Thoracic aorta (tissue), 2 donors: ENCODE measurements at regions not wholly inside any gene's neighbourhood (a gene's known extent, or its start where the extent isn't known, plus 50 kb on each side); places are given as distances from the start of the nearest gene placed in this dataset.

Source experiments
- ATAC-seq: fragments of 150-250 bp; one replicate; pipeline ENCODE4 v1.8.0; 2017; ENCODE audit warnings: low read depth; ENCODE audit not compliant: insufficient number of reproducible peaks, low FRiP score
- DNase-seq: peaks from one replicate; pipeline ENCODE4 v3.0.0-alpha.2; 2020; ENCODE audit warnings: low spot score
- H3K27ac ChIP-seq, 2 donors: fragments of 200-600 bp; sonication (generic); 1 replicate in 1 of 2; 2 replicates in 1 of 2; pipeline ENCODE4 v1.5.1; 2016; ENCODE audit warnings: mild to moderate bottlenecking in 2 of 2, moderate library complexity in 2 of 2
- H3K27me3 ChIP-seq: fragments of 200-600 bp; sonication (generic); replicated peaks from 2 replicates; pipeline ENCODE4 v1.6.0; 2016; ENCODE audit warnings: mild to moderate bottlenecking; ENCODE audit not compliant: insufficient read depth
- H3K36me3 ChIP-seq: fragments of 200-600 bp; sonication (generic); one replicate; pipeline ENCODE4 v1.5.1; 2016
- H3K4me1 ChIP-seq, 2 donors: fragments of 200-600 bp; sonication (generic); 1 replicate in 1 of 2; 2 replicates in 1 of 2; pipeline versions ENCODE4 v1.5.1 to v1.6.0; 2016; ENCODE audit warnings: low read depth in 2 of 2, mild to moderate bottlenecking in 1 of 2; ENCODE audit not compliant: control insufficient read depth in 1 of 2
- H3K4me3 ChIP-seq: fragments of 200-600 bp; sonication (generic); 2 replicates; pipeline ENCODE4 v1.5.1; 2016; ENCODE audit warnings: mild to moderate bottlenecking
- H3K9me3 ChIP-seq: fragments of 200-600 bp; sonication (generic); 2 replicates; pipeline ENCODE4 v1.5.1; 2016
- TF ChIP-seq, protein P1 (sequence below): fragments of 200-600 bp; sonication (generic); IDR thresholded peaks from one replicate; pipeline ENCODE4 v1.5.1; 2019; ENCODE audit warnings: antibody characterized with exemption

DNA sequence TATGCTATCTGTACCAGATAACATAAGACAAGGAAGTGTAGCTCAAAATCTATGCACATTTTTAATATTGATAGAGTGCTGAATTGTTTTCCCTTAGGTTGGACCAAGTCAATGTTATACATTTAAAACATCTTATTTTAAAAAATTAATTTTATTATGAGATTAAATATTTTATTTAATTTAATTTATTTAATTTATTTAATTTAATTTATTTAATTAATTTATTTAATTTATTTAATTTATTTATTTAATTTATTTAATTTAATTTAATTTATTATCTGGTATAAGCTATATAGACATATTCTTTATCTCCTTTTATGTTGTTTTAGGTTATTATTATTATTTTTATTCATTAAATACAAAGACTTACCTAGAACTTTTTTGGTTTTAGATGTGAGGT is 551.7 kb upstream of the LRRTM1 start:
- Histone ChIP-seq H3K36me3 (no peaks in the 10 kb centered on the region), H3K27me3 (no peaks in the 10 kb centered on the region), H3K4me1 (no peaks in the 10 kb centered on the region), H3K27ac (no peak overlapping the region), H3K9me3 (no peaks in the 10 kb centered on the region), H3K4me3 (no peak overlapping the region)
- ATAC-seq (no peak), DNase-seq (no peak)
- TF ChIP-seq, protein P1, sequence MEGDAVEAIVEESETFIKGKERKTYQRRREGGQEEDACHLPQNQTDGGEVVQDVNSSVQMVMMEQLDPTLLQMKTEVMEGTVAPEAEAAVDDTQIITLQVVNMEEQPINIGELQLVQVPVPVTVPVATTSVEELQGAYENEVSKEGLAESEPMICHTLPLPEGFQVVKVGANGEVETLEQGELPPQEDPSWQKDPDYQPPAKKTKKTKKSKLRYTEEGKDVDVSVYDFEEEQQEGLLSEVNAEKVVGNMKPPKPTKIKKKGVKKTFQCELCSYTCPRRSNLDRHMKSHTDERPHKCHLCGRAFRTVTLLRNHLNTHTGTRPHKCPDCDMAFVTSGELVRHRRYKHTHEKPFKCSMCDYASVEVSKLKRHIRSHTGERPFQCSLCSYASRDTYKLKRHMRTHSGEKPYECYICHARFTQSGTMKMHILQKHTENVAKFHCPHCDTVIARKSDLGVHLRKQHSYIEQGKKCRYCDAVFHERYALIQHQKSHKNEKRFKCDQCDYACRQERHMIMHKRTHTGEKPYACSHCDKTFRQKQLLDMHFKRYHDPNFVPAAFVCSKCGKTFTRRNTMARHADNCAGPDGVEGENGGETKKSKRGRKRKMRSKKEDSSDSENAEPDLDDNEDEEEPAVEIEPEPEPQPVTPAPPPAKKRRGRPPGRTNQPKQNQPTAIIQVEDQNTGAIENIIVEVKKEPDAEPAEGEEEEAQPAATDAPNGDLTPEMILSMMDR, result no peak

DNA sequence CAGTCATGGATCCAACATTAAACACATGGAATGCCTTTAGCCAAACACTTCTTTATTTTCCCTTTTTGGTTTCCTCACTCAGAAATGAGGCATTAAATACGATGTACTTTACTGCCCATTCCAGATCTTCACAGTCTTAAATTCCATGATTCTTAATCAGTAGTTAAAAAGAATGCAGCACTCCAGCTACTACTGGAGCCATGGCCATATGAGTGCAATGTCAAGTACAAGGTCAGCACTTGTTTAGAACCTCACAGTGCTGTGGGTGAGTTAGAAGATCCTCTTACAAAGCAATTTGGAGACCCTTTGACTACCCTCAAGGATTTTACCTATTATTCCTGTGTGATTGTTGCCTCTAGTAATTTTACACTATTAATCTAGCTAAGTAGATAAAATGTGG is 550.3 kb upstream of the LRRTM1 start:
- no peak overlapping the region for H3K27ac ChIP-seq
- H3K4me3 ChIP-seq, result no peak overlapping the region
- H3K9me3 ChIP-seq, result no peaks in the 10 kb centered on the region
- no peaks in the 10 kb centered on the region for H3K36me3 ChIP-seq
- ATAC-seq (no peak), DNase-seq (no peak)
- TF ChIP-seq, protein P1, result no peak
- no peaks in the 10 kb centered on the region for H3K4me1 ChIP-seq
- H3K27me3 ChIP-seq, result no peaks in the 10 kb centered on the region

DNA sequence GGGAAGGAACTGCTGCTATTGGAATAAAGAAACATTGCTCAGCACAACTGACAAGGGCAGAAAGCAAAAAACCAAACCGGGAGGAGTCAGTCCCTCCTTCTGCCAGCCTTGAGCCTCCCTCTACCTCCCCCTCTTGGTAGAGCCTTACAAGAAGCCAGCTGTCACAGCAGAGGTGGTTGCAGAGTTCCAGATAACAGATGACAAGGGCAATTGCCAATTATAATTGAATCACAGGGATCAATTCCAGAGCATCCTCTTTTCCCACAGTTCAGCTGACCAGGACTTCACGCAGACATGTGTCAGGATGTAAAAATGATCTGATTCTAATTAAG is 548.2 kb upstream of the LRRTM1 start:
- Histone ChIP-seq H3K27me3 (no peaks in the 10 kb centered on the region), H3K9me3 (no peaks in the 10 kb centered on the region), H3K36me3 (no peaks in the 10 kb centered on the region), H3K4me1 (no peaks in the 10 kb centered on the region), H3K27ac (no peak overlapping the region), H3K4me3 (no peak overlapping the region)
- TF ChIP-seq, protein P1, result no peak
- ATAC-seq, result no peak
- no peak for DNase-seq

DNA sequence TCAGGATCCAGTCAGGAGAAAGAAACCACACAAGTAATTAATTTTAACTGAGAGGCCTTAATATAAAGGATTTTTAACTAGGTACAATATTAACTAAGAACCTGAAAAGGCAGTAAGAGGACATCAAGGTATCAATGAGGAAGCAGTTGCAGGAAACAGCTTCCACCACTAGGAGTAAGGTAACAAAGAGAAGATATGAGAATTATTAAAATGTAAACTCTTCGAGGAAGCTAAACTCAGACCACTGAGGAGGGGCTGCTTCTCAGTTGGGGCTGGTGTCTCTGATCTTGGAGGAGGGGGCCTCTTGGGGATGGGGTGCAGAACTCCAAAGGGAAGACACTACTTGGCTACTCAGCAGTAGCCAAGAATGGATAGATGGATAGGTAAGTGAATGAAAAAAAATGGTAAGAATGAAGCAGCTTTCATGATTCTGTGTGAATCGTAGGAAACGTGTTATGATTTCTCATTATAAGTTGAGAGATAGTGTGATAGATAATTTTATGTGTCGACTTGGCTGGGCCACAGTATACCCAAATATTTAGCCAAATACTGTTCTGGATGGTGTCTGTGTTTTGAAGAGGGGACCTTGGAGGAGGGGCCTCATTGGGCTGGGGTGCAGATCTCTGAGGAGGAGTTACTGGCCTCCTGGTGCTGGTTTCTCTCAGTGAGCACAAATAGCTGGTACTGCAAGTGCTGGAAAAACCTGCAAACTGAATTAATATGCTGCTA is 547.7 kb upstream of the LRRTM1 start:
- no peaks in the 10 kb centered on the region for H3K9me3 ChIP-seq
- H3K4me1 ChIP-seq, result no peaks in the 10 kb centered on the region
- no peaks in the 10 kb centered on the region for H3K27me3 ChIP-seq
- ATAC-seq, result no peak
- no peak overlapping the region for H3K4me3 ChIP-seq
- no peak overlapping the region for H3K27ac ChIP-seq
- H3K36me3 ChIP-seq, result no peaks in the 10 kb centered on the region
- TF ChIP-seq, protein P1, result no peak
- DNase-seq, result no peak

DNA sequence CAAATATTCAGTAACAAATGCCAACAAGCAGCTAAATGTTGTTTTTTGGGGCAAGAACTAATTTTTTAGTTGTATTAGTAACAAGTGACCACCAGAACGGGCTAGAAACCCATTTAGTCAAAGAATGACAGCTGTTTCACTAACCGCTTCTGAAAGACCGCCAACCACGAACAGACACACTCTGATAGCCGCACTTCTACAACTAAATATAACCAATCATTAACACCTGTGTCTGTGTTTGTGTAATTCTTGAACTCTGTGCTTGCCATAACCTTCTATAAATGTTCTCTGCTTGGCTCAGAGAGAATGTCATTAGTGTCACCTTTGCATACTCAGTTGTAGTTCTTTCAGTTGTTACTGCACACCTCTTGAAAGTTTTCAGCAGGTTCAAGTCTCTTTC is 526.3 kb upstream of the LRRTM1 start:
- Histone ChIP-seq H3K4me3 (no peak overlapping the region), H3K27me3 (no peaks in the 10 kb centered on the region), H3K4me1 (no peaks in the 10 kb centered on the region), H3K27ac (no peak overlapping the region), H3K36me3 (no peaks in the 10 kb centered on the region), H3K9me3 (no peaks in the 10 kb centered on the region)
- no peak for DNase-seq
- TF ChIP-seq, protein P1, result no peak
- ATAC-seq, result no peak
